ENCODE measurements at regions not wholly inside any gene's neighbourhood (a gene's known extent, or its start where the extent isn't known, plus 50 kb on each side); places are given as distances from the start of the nearest gene placed in this dataset.

- TF ChIP-seq, protein P1, sequence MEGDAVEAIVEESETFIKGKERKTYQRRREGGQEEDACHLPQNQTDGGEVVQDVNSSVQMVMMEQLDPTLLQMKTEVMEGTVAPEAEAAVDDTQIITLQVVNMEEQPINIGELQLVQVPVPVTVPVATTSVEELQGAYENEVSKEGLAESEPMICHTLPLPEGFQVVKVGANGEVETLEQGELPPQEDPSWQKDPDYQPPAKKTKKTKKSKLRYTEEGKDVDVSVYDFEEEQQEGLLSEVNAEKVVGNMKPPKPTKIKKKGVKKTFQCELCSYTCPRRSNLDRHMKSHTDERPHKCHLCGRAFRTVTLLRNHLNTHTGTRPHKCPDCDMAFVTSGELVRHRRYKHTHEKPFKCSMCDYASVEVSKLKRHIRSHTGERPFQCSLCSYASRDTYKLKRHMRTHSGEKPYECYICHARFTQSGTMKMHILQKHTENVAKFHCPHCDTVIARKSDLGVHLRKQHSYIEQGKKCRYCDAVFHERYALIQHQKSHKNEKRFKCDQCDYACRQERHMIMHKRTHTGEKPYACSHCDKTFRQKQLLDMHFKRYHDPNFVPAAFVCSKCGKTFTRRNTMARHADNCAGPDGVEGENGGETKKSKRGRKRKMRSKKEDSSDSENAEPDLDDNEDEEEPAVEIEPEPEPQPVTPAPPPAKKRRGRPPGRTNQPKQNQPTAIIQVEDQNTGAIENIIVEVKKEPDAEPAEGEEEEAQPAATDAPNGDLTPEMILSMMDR (conservative IDR thresholded peaks at IDR 0.05; ENCODE audit: low read depth, low read length) = no peak
- DNase-seq (ENCODE audit: low read depth) = no peak
- no peak overlapping the region for H3K4me3 ChIP-seq (ENCODE audit: low read depth, low read length)
Observed at GRCh38 chr4:138838251-138838650, 177.3 kb upstream of the NOCT start.

GRCh38 chr4:138835832-138836533, 179.6 kb upstream of the NOCT start:
- H3K4me3 ChIP-seq (ENCODE audit: low read depth, low read length) = no peak overlapping the region
- TF ChIP-seq, protein P1 (conservative IDR thresholded peaks at IDR 0.05; ENCODE audit: low read depth, low read length) = peak; percentile 11
- peak; percentile 55 for DNase-seq (ENCODE audit: low read depth)

- TF ChIP-seq, protein P1 (conservative IDR thresholded peaks at IDR 0.05; ENCODE audit: low read depth, low read length) = no peak
- no peak for DNase-seq (ENCODE audit: low read depth)
- no peak overlapping the region for H3K4me3 ChIP-seq (ENCODE audit: low read depth, low read length)
Observed at GRCh38 chr4:138833974-138834373, 181.6 kb upstream of the NOCT start.

GRCh38 chr4:138832563-138832962, 183.0 kb upstream of the NOCT start:
- no peak for DNase-seq (ENCODE audit: low read depth)
- TF ChIP-seq, protein P1 (conservative IDR thresholded peaks at IDR 0.05; ENCODE audit: low read depth, low read length) = no peak

DNA sequence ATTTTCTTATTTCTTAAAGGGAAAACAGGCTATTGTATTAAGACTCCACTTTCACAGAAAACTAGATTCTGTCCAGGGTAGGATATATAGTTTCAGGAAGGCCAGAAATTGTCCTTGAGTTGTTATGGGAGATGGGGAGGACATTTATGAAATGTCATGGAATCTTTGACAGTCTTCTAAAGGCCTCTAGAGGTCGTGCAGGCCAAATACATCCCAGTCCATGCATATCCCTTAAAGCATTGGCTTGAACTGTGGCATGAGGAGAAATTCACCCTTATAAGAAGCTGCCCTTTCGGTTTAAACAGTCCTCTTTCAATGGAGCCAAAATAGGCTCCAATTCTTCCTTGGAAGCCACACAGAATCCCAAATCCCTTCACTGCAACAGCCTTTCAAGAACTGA, 183.6 kb upstream of the NOCT start:
- no peak for DNase-seq (ENCODE audit: low read depth)
- TF ChIP-seq, protein P1 (conservative IDR thresholded peaks at IDR 0.05; ENCODE audit: low read depth, low read length) = no peak
- no peak overlapping the region for H3K4me3 ChIP-seq (ENCODE audit: low read depth, low read length)

More at GRCh38 chr4:138832563-138832962, 183.0 kb upstream of the NOCT start:
- H3K4me3 ChIP-seq (ENCODE audit: low read depth, low read length) = no peak overlapping the region

DNA sequence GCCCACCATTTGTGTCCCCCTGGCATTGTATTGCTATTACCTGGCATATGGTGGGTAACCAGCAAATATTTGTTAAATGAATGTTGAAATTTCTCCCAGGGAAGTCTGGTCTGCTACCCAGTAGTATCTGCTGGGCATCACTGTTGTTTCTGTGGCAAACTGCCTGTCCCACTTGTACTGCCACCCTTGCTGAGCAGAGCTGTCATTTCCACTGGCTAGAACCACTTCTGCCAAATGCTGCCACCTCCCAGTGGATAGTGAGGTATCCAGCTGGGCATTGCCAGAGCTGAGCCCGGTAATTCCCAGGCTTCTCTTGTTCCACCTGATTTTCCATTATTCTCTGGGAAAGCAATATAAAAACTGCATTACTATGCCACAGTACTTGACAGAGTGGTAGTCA, 186.7 kb upstream of the NOCT start:
- TF ChIP-seq, protein P1 (conservative IDR thresholded peaks at IDR 0.05; ENCODE audit: low read depth, low read length) = no peak
- no peak overlapping the region for H3K4me3 ChIP-seq (ENCODE audit: low read depth, low read length)
- DNase-seq (ENCODE audit: low read depth) = no peak

- no peak for DNase-seq (ENCODE audit: low read depth)
- TF ChIP-seq, protein P1 (conservative IDR thresholded peaks at IDR 0.05; ENCODE audit: low read depth, low read length) = no peak
- H3K4me3 ChIP-seq (ENCODE audit: low read depth, low read length) = no peak overlapping the region
Observed at GRCh38 chr4:138826754-138827153, 188.8 kb upstream of the NOCT start.

Data from choroid plexus epithelial cell (primary cell).